A673 (cell line): ENCODE measurements at regions not wholly inside any gene's neighbourhood (a gene's known extent, or its start where the extent isn't known, plus 50 kb on each side); places are given as distances from the start of the nearest gene placed in this dataset.
"Not testable (repeated sequence)": the region's sequence is repeated elsewhere in the genome, so short reads cannot be mapped to it uniquely, and the experiment has no call there.

ENCODE experiments used
- EZH2 ChIP-seq: fragments of 200-600 bp; sonication (generic); IDR thresholded peaks from 2 replicates; pipeline ENCODE4 v1.6.1; 2017; ENCODE audit warnings: borderline replicate concordance, low read depth, mild to moderate bottlenecking, mixed read lengths, antibody characterized with exemption, low read length; ENCODE audit not compliant: poor library complexity, severe bottlenecking
- TF ChIP-seq, protein P1 (sequence below): fragments of 300-800, 200-600 bp; sonication (generic); conservative IDR thresholded peaks from 2 replicates; pipeline ENCODE4 v1.5.1; 2017; ENCODE audit warnings: low read depth, mild to moderate bottlenecking, antibody characterized with exemption, low read length, moderate library complexity, mixed read lengths

GRCh38 chr2:87595017-87595416 lies 152.9 kb upstream of the PLGLB2 start:
- TF ChIP-seq, protein P1, sequence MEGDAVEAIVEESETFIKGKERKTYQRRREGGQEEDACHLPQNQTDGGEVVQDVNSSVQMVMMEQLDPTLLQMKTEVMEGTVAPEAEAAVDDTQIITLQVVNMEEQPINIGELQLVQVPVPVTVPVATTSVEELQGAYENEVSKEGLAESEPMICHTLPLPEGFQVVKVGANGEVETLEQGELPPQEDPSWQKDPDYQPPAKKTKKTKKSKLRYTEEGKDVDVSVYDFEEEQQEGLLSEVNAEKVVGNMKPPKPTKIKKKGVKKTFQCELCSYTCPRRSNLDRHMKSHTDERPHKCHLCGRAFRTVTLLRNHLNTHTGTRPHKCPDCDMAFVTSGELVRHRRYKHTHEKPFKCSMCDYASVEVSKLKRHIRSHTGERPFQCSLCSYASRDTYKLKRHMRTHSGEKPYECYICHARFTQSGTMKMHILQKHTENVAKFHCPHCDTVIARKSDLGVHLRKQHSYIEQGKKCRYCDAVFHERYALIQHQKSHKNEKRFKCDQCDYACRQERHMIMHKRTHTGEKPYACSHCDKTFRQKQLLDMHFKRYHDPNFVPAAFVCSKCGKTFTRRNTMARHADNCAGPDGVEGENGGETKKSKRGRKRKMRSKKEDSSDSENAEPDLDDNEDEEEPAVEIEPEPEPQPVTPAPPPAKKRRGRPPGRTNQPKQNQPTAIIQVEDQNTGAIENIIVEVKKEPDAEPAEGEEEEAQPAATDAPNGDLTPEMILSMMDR, result not testable (repeated sequence)
- TF ChIP-seq EZH2, result not testable (repeated sequence)
